GM23338 (cell line): ENCODE measurements at regions not wholly inside any gene's neighbourhood (a gene's known extent, or its start where the extent isn't known, plus 50 kb on each side); places are given as distances from the start of the nearest gene placed in this dataset.

Source experiments
- ATAC-seq: fragments of 200-7000 bp; cut with Tn5 transposase; 3 replicates; pipeline ENCODE4 v1.9.1; 2020
- DNase-seq: peaks from one replicate; pipeline ENCODE4 v3.0.0-alpha.2; 2015; ENCODE audit warnings: low spot score
- H2AFZ ChIP-seq: fragments of 200-600 bp; sonication (generic); 2 replicates; pipeline ENCODE4 v1.8.0; 2016; ENCODE audit warnings: antibody characterized with exemption, mild to moderate bottlenecking, moderate library complexity
- H3F3A ChIP-seq: fragments of 200-600 bp; sonication (generic); replicated peaks from 2 replicates; pipeline ENCODE4 v1.8.0; 2017; ENCODE audit warnings: antibody characterized with exemption, mixed run types, low read depth
- H3K27ac ChIP-seq: fragments of 200-600 bp; sonication (generic); 2 replicates; pipeline ENCODE4 v1.6.1; 2016; ENCODE audit warnings: low read depth
- H3K27me3 ChIP-seq: fragments of 200-600 bp; sonication (generic); 2 replicates; pipeline ENCODE4 v1.8.0; 2016; ENCODE audit warnings: mild to moderate bottlenecking, mixed run types, moderate library complexity; ENCODE audit not compliant: insufficient read depth
- H3K36me3 ChIP-seq: fragments of 200-600 bp; sonication (generic); 2 replicates; pipeline ENCODE4 v1.8.0; 2016; ENCODE audit warnings: mild to moderate bottlenecking; ENCODE audit not compliant: insufficient read depth
- H3K4me1 ChIP-seq: fragments of 200-600 bp; sonication (generic); 2 replicates; pipeline ENCODE4 v1.8.0; 2016; ENCODE audit warnings: mild to moderate bottlenecking, moderate library complexity; ENCODE audit not compliant: insufficient read depth
- H3K4me2 ChIP-seq: fragments of 200-600 bp; sonication (generic); 2 replicates; pipeline ENCODE4 v1.7.1; 2017; ENCODE audit warnings: mixed run types
- H3K4me3 ChIP-seq: fragments of 200-600 bp; sonication (generic); 2 replicates; pipeline ENCODE4 v1.6.1; 2016; ENCODE audit warnings: mixed run types
- H3K79me2 ChIP-seq: fragments of 200-600 bp; sonication (generic); replicated peaks from 2 replicates; pipeline ENCODE4 v1.8.0; 2017; ENCODE audit warnings: mild to moderate bottlenecking; ENCODE audit not compliant: insufficient read depth
- H3K9me2 ChIP-seq: fragments of 200-600 bp; sonication (generic); 2 replicates; pipeline ENCODE4 v1.8.0; 2017; ENCODE audit not compliant: insufficient read depth
- H4K20me1 ChIP-seq: fragments of 200-600 bp; sonication (generic); replicated peaks from 2 replicates; pipeline ENCODE4 v1.8.0; 2017; ENCODE audit warnings: mild to moderate bottlenecking; ENCODE audit not compliant: insufficient read depth
- H3K27ac Mint-ChIP-seq: 2 replicates; pipeline ENCODE4 v1.8.0; 2020; ENCODE audit warnings: inconsistent platforms, mild to moderate bottlenecking, moderate library complexity, mixed read lengths
- H3K27me3 Mint-ChIP-seq: 3 replicates; pipeline ENCODE4 v1.8.0; 2022; ENCODE audit warnings: low read depth, mild to moderate bottlenecking, moderate library complexity, mixed read lengths, inconsistent platforms; ENCODE audit not compliant: insufficient read depth, poor library complexity
- H3K36me3 Mint-ChIP-seq: 3 replicates; pipeline ENCODE4 v1.8.0; 2021; ENCODE audit warnings: low read depth, mild to moderate bottlenecking, inconsistent platforms, moderate library complexity, mixed read lengths
- H3K4me1 Mint-ChIP-seq: 3 replicates; pipeline ENCODE4 v1.8.0; 2020; ENCODE audit warnings: mild to moderate bottlenecking, inconsistent platforms, mixed read lengths
- H3K4me3 Mint-ChIP-seq: 3 replicates; pipeline ENCODE4 v1.8.0; 2021; ENCODE audit warnings: moderate library complexity, mild to moderate bottlenecking, inconsistent platforms, mixed read lengths
- H3K9me3 Mint-ChIP-seq: 3 replicates; pipeline ENCODE4 v1.8.0; 2020; ENCODE audit warnings: moderate library complexity, mild to moderate bottlenecking, inconsistent platforms, mixed read lengths
- CREB1 ChIP-seq: fragments of 250-450 bp; sonication (Bioruptor Pico); IDR thresholded peaks from 2 replicates; pipeline ENCODE4 v1.5.0; 2020; ENCODE audit warnings: low read depth, mild to moderate bottlenecking, moderate library complexity
- EZH2 ChIP-seq: fragments of 200-600 bp; sonication (generic); IDR thresholded peaks from one replicate; pipeline ENCODE4 v1.8.0; 2017; ENCODE audit warnings: antibody characterized with exemption, mild to moderate bottlenecking, low read depth; ENCODE audit not compliant: unreplicated experiment
- EZH2phosphoT487 ChIP-seq: fragments of 200-600 bp; sonication (generic); IDR thresholded peaks from one replicate; pipeline ENCODE4 v1.8.1; 2018; ENCODE audit warnings: antibody characterized with exemption; ENCODE audit not compliant: unreplicated experiment
- JUNB ChIP-seq: IDR thresholded peaks from one replicate; pipeline ENCODE4 v1.6.1; 2016; ENCODE audit warnings: antibody characterized with exemption; ENCODE audit not compliant: unreplicated experiment
- NANOG ChIP-seq: IDR thresholded peaks from 2 replicates; pipeline ENCODE4 v1.6.1; 2016; ENCODE audit warnings: antibody characterized with exemption, borderline replicate concordance
- POLR2AphosphoS5 ChIP-seq: IDR thresholded peaks from 2 replicates; pipeline ENCODE4 v1.6.1; 2016; ENCODE audit warnings: antibody characterized with exemption, low read depth
- STAT1 ChIP-seq: IDR thresholded peaks from one replicate; pipeline ENCODE4 v1.6.1; 2016; ENCODE audit warnings: antibody characterized with exemption; ENCODE audit not compliant: unreplicated experiment
- ZNF114 ChIP-seq: fragments of 250-450 bp; sonication (Bioruptor Pico); IDR thresholded peaks from 2 replicates; pipeline ENCODE4 v1.5.0; 2020; ENCODE audit warnings: mild to moderate bottlenecking, moderate library complexity
- ZNF331 ChIP-seq: fragments of 250-450 bp; sonication (Bioruptor Pico); IDR thresholded peaks from 2 replicates; pipeline ENCODE4 v1.5.0; 2020; ENCODE audit warnings: low read depth, mild to moderate bottlenecking, moderate library complexity
- TF ChIP-seq, protein P1 (sequence below): IDR thresholded peaks from 2 replicates; pipeline ENCODE4 v1.6.1; 2016; ENCODE audit warnings: antibody characterized with exemption
- TF ChIP-seq, protein P2 (sequence below): IDR thresholded peaks from one replicate; pipeline ENCODE4 v1.6.1; 2018; ENCODE audit warnings: antibody characterized with exemption; ENCODE audit not compliant: unreplicated experiment
- TF ChIP-seq, protein P3 (sequence below): fragments of 250-450 bp; sonication (Bioruptor Pico); IDR thresholded peaks from 2 replicates; pipeline ENCODE4 v1.5.0; 2020; ENCODE audit warnings: mild to moderate bottlenecking, moderate library complexity
- TF ChIP-seq, protein P4 (sequence below), 2 experiments: fragments of 200-600 bp in 1 of 2; sonication (generic) in 1 of 2; conservative IDR thresholded peaks; 2 replicates each; pipeline versions ENCODE4 v1.5.1 to v1.6.1; 2016 to 2017; ENCODE audit warnings: antibody characterized with exemption in 2 of 2, low read depth in 2 of 2, mild to moderate bottlenecking in 2 of 2, moderate library complexity in 1 of 2

DNA sequence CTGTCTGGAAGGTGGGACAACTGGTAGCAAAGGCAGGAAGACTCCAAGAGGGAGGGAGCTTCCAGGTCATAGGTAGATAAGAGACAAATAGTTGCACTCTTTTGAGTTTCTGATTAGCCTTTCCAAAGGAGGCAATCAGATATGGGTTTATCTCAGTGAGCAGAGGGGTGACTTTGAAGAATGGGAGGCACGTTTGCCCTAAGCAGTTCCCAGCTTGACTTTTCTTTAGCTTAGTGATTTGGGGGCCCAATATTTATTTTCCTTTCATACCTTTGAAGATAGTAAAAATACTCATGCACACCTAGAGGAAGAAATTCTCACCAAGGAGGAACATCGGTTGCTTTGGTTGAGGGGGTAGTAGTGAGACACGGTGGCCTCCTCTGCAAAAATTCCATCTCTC lies 212.1 kb upstream of the SVIL start:
- Histone ChIP-seq H3K4me2 (no peak overlapping the region), H3K4me3 (no peak overlapping the region), H3K27me3 (no peaks in the 10 kb centered on the region), H4K20me1 (no peaks in the 10 kb centered on the region), H3F3A (no peaks in the 10 kb centered on the region), H3K9me2 (peaks cover 9% of the 10 kb centered on the region; the same call in 1 of the 2 replicates), H2AFZ (no peak overlapping the region), H3K79me2 (no peaks in the 10 kb centered on the region), H3K36me3 (no peaks in the 10 kb centered on the region), H3K27ac (no peak overlapping the region), H3K4me1 (no peaks in the 10 kb centered on the region)
- Mint-ChIP-seq H3K27ac (no peak overlapping the region), H3K4me1 (peaks cover 7% of the 10 kb centered on the region; the same call in 2 of the 3 replicates), H3K9me3 (peaks cover 5% of the 10 kb centered on the region; the same call in 1 of the 3 replicates), H3K4me3 (no peak overlapping the region), H3K36me3 (no peaks in the 10 kb centered on the region), H3K27me3 (peaks cover 7% of the 10 kb centered on the region)
- ATAC-seq, result no peak
- no peak for TF ChIP-seq POLR2AphosphoS5
- no peak for TF ChIP-seq NANOG
- TF ChIP-seq, protein P1, sequence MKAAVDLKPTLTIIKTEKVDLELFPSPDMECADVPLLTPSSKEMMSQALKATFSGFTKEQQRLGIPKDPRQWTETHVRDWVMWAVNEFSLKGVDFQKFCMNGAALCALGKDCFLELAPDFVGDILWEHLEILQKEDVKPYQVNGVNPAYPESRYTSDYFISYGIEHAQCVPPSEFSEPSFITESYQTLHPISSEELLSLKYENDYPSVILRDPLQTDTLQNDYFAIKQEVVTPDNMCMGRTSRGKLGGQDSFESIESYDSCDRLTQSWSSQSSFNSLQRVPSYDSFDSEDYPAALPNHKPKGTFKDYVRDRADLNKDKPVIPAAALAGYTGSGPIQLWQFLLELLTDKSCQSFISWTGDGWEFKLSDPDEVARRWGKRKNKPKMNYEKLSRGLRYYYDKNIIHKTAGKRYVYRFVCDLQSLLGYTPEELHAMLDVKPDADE, result no peak
- TF ChIP-seq, protein P2, sequence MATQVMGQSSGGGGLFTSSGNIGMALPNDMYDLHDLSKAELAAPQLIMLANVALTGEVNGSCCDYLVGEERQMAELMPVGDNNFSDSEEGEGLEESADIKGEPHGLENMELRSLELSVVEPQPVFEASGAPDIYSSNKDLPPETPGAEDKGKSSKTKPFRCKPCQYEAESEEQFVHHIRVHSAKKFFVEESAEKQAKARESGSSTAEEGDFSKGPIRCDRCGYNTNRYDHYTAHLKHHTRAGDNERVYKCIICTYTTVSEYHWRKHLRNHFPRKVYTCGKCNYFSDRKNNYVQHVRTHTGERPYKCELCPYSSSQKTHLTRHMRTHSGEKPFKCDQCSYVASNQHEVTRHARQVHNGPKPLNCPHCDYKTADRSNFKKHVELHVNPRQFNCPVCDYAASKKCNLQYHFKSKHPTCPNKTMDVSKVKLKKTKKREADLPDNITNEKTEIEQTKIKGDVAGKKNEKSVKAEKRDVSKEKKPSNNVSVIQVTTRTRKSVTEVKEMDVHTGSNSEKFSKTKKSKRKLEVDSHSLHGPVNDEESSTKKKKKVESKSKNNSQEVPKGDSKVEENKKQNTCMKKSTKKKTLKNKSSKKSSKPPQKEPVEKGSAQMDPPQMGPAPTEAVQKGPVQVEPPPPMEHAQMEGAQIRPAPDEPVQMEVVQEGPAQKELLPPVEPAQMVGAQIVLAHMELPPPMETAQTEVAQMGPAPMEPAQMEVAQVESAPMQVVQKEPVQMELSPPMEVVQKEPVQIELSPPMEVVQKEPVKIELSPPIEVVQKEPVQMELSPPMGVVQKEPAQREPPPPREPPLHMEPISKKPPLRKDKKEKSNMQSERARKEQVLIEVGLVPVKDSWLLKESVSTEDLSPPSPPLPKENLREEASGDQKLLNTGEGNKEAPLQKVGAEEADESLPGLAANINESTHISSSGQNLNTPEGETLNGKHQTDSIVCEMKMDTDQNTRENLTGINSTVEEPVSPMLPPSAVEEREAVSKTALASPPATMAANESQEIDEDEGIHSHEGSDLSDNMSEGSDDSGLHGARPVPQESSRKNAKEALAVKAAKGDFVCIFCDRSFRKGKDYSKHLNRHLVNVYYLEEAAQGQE, result no peak
- no peak for TF ChIP-seq EZH2phosphoT487
- no peak for TF ChIP-seq ZNF331 (CRISPR knock-in tag)
- TF ChIP-seq JUNB, result no peak
- no peak for TF ChIP-seq STAT1
- TF ChIP-seq CREB1, result no peak
- TF ChIP-seq, protein P3, sequence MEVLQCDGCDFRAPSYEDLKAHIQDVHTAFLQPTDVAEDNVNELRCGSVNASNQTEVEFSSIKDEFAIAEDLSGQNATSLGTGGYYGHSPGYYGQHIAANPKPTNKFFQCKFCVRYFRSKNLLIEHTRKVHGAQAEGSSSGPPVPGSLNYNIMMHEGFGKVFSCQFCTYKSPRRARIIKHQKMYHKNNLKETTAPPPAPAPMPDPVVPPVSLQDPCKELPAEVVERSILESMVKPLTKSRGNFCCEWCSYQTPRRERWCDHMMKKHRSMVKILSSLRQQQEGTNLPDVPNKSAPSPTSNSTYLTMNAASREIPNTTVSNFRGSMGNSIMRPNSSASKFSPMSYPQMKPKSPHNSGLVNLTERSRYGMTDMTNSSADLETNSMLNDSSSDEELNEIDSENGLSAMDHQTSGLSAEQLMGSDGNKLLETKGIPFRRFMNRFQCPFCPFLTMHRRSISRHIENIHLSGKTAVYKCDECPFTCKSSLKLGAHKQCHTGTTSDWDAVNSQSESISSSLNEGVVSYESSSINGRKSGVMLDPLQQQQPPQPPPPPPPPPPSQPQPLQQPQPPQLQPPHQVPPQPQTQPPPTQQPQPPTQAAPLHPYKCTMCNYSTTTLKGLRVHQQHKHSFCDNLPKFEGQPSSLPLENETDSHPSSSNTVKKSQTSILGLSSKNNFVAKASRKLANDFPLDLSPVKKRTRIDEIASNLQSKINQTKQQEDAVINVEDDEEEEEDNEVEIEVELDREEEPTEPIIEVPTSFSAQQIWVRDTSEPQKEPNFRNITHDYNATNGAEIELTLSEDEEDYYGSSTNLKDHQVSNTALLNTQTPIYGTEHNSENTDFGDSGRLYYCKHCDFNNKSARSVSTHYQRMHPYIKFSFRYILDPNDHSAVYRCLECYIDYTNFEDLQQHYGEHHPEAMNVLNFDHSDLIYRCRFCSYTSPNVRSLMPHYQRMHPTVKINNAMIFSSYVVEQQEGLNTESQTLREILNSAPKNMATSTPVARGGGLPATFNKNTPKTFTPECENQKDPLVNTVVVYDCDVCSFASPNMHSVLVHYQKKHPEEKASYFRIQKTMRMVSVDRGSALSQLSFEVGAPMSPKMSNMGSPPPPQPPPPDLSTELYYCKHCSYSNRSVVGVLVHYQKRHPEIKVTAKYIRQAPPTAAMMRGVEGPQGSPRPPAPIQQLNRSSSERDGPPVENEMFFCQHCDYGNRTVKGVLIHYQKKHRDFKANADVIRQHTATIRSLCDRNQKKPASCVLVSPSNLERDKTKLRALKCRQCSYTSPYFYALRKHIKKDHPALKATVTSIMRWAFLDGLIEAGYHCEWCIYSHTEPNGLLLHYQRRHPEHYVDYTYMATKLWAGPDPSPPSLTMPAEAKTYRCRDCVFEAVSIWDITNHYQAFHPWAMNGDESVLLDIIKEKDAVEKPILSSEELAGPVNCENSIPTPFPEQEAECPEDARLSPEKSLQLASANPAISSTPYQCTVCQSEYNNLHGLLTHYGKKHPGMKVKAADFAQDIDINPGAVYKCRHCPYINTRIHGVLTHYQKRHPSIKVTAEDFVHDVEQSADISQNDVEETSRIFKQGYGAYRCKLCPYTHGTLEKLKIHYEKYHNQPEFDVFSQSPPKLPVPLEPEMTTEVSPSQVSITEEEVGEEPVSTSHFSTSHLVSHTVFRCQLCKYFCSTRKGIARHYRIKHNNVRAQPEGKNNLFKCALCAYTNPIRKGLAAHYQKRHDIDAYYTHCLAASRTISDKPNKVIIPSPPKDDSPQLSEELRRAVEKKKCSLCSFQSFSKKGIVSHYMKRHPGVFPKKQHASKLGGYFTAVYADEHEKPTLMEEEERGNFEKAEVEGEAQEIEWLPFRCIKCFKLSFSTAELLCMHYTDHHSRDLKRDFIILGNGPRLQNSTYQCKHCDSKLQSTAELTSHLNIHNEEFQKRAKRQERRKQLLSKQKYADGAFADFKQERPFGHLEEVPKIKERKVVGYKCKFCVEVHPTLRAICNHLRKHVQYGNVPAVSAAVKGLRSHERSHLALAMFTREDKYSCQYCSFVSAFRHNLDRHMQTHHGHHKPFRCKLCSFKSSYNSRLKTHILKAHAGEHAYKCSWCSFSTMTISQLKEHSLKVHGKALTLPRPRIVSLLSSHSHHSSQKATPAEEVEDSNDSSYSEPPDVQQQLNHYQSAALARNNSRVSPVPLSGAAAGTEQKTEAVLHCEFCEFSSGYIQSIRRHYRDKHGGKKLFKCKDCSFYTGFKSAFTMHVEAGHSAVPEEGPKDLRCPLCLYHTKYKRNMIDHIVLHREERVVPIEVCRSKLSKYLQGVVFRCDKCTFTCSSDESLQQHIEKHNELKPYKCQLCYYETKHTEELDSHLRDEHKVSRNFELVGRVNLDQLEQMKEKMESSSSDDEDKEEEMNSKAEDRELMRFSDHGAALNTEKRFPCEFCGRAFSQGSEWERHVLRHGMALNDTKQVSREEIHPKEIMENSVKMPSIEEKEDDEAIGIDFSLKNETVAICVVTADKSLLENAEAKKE, result no peak
- TF ChIP-seq, protein P4, sequence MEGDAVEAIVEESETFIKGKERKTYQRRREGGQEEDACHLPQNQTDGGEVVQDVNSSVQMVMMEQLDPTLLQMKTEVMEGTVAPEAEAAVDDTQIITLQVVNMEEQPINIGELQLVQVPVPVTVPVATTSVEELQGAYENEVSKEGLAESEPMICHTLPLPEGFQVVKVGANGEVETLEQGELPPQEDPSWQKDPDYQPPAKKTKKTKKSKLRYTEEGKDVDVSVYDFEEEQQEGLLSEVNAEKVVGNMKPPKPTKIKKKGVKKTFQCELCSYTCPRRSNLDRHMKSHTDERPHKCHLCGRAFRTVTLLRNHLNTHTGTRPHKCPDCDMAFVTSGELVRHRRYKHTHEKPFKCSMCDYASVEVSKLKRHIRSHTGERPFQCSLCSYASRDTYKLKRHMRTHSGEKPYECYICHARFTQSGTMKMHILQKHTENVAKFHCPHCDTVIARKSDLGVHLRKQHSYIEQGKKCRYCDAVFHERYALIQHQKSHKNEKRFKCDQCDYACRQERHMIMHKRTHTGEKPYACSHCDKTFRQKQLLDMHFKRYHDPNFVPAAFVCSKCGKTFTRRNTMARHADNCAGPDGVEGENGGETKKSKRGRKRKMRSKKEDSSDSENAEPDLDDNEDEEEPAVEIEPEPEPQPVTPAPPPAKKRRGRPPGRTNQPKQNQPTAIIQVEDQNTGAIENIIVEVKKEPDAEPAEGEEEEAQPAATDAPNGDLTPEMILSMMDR (conservative IDR thresholded peaks at IDR 0.05; ENCODE audit: low read depth in 2 of 2), result no peak
- TF ChIP-seq EZH2, result no peak
- TF ChIP-seq ZNF114 (CRISPR knock-in tag), result no peak
- DNase-seq, result no peak
